HG03575 (cell line): ENCODE measurements at regions not wholly inside any gene's neighbourhood (a gene's known extent, or its start where the extent isn't known, plus 50 kb on each side); places are given as distances from the start of the nearest gene placed in this dataset.
"Not testable (repeated sequence)": the region's sequence is repeated elsewhere in the genome, so short reads cannot be mapped to it uniquely, and the experiment has no call there.

ENCODE experiments used
- ATAC-seq: cut with Tn5 transposase; IDR thresholded peaks from one replicate; pipeline ENCODE4 v1.9.1; 2021; ENCODE audit not compliant: unreplicated experiment, insufficient number of reproducible peaks, low FRiP score; ENCODE audit errors: extremely low read depth

GRCh38 chr21:35397781-35398180 is 348.7 kb upstream of the RUNX1 start:
- ATAC-seq: no peak

GRCh38 chr21:35396655-35397054 is 347.6 kb upstream of the RUNX1 start:
- ATAC-seq: no peak

GRCh38 chr21:35395728-35396127 is 346.6 kb upstream of the RUNX1 start:
- ATAC-seq: no peak

- ATAC-seq: no peak
Observed at GRCh38 chr21:35394634-35395369, 345.7 kb upstream of the RUNX1 start.

- no peak for ATAC-seq
Observed at GRCh38 chr21:35394049-35394448, 344.9 kb upstream of the RUNX1 start.

GRCh38 chr21:35390013-35390776 is 341.1 kb upstream of the RUNX1 start:
- ATAC-seq: no peak

- ATAC-seq: no peak
Observed at GRCh38 chr21:35386491-35387079, 337.5 kb upstream of the RUNX1 start.

- ATAC-seq: no peak
Observed at GRCh38 chr21:35384375-35384774, 335.3 kb upstream of the RUNX1 start.

- ATAC-seq: no peak
Observed at GRCh38 chr21:35382696-35383095, 333.6 kb upstream of the RUNX1 start.

GRCh38 chr21:35381743-35382310 is 332.7 kb upstream of the RUNX1 start:
- no peak for ATAC-seq

GRCh38 chr21:35380304-35380703 is 331.2 kb upstream of the RUNX1 start:
- not testable (repeated sequence) for ATAC-seq

GRCh38 chr21:35378881-35379280 is 329.8 kb upstream of the RUNX1 start:
- ATAC-seq: no peak

GRCh38 chr21:35377505-35378090 is 328.5 kb upstream of the RUNX1 start:
- ATAC-seq: no peak

- ATAC-seq: no peak
Observed at GRCh38 chr21:35376406-35377135, 327.5 kb upstream of the RUNX1 start.

GRCh38 chr21:35375115-35375514 is 326.0 kb upstream of the RUNX1 start:
- no peak for ATAC-seq

- ATAC-seq: no peak
Observed at GRCh38 chr21:35373998-35374397, 324.9 kb upstream of the RUNX1 start.

GRCh38 chr21:35372201-35372600 is 323.1 kb upstream of the RUNX1 start:
- ATAC-seq: no peak

- ATAC-seq: no peak
Observed at GRCh38 chr21:35370671-35371070, 321.6 kb upstream of the RUNX1 start.

- ATAC-seq: no peak
Observed at GRCh38 chr21:35370071-35370470, 321.0 kb upstream of the RUNX1 start.
